Kidney (tissue), 13 donors: ENCODE measurements at regions not wholly inside any gene's neighbourhood (a gene's known extent, or its start where the extent isn't known, plus 50 kb on each side); places are given as distances from the start of the nearest gene placed in this dataset.

Experiments used
- DNase-seq, 5 donors: peaks; one replicate each; pipeline ENCODE4 v3.0.0-alpha.2; 2013 to 2020
- FAIRE-seq: peaks from 2 replicates; lab custom pipeline; 2012; peaks lifted over from hg19 to GRCh38; lab: Jason Lieb, UNC
- H3K27ac ChIP-seq, 2 donors: one replicate each; pipeline ENCODE4 v1.7.0; 2013; ENCODE audit warnings: low read depth in 2 of 2, low read length in 2 of 2, inconsistent platforms in 1 of 2
- H3K27me3 ChIP-seq: one replicate; pipeline ENCODE4 v1.7.1; 2013; ENCODE audit warnings: low read length, inconsistent platforms; ENCODE audit not compliant: control insufficient read depth, insufficient read depth
- H3K36me3 ChIP-seq, 3 donors: one replicate each; pipeline versions ENCODE4 v1.7.0 to v1.7.1; 2013; ENCODE audit warnings: low read length in 3 of 3, control low read depth in 1 of 3, inconsistent platforms in 1 of 3; ENCODE audit not compliant: insufficient read depth in 3 of 3, control insufficient read depth in 2 of 3
- H3K4me1 ChIP-seq, 3 donors: one replicate each; pipeline versions ENCODE4 v1.7.0 to v1.7.1; 2013; ENCODE audit warnings: low read length in 3 of 3, inconsistent platforms in 1 of 3, low read depth in 1 of 3; ENCODE audit not compliant: control insufficient read depth in 2 of 3, insufficient read depth in 2 of 3
- H3K4me3 ChIP-seq, 3 donors: one replicate each; pipeline versions ENCODE4 v1.7.0 to v1.8.1; 2013; ENCODE audit warnings: low read length in 3 of 3, control low read depth in 1 of 3, inconsistent platforms in 1 of 3
- H3K9ac ChIP-seq, 3 donors: one replicate each; pipeline versions ENCODE4 v1.7.0 to v1.7.1; 2013; ENCODE audit warnings: low read length in 3 of 3, control low read depth in 1 of 3, inconsistent platforms in 1 of 3
- H3K9me3 ChIP-seq, 3 donors: one replicate each; pipeline versions ENCODE4 v1.7.0 to v1.7.1; 2013; ENCODE audit warnings: low read length in 3 of 3, control low read depth in 1 of 3, inconsistent platforms in 1 of 3; ENCODE audit not compliant: control insufficient read depth in 2 of 3, insufficient read depth in 1 of 3
- intact Hi-C: fragments of 100-400 bp; cut with DNase I; formaldehyde crosslinking; loops from one replicate; pipeline ENCODE4 v1.11.1; 2022
- TF ChIP-seq, protein P1 (sequence below): IDR thresholded peaks from 3 replicates; pipeline ENCODE4 v1.5.1; 2012; ENCODE audit warnings: mild to moderate bottlenecking, moderate library complexity, borderline replicate concordance; ENCODE audit not compliant: insufficient read depth; ENCODE audit errors: extremely low read depth
- donor health status: control.
- donor health status: control.
- donor health status: control.
- donor health status: control.
- donor health status: control.
- donor health status: DM: yes; HTN: yes; CAD: no.
- donor health status: Normal renal cell carcinoma (clear cell type).

DNA sequence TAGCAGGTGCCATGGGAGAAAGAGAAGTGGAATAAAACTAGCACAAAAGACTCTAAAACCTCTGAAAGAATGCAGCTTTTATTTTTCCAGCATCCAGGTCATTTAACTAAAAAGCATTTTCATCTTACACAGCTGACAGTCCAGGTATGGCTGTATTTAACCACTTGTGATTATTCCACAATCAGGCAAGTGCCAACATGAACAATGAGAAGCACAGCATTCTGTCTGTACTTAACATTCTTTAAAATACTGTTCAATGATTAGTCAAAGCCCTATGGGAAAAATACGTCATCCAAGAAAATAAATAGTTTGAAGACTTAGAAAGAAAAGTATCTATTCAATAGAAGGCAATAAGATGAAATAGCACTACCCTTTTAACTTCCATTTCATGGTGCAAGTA is 246.9 kb downstream of the LIG4 start:
- no peaks in the 10 kb centered on the region for H3K36me3 ChIP-seq
- no peaks in the 10 kb centered on the region for H3K4me1 ChIP-seq
- TF ChIP-seq, protein P1, sequence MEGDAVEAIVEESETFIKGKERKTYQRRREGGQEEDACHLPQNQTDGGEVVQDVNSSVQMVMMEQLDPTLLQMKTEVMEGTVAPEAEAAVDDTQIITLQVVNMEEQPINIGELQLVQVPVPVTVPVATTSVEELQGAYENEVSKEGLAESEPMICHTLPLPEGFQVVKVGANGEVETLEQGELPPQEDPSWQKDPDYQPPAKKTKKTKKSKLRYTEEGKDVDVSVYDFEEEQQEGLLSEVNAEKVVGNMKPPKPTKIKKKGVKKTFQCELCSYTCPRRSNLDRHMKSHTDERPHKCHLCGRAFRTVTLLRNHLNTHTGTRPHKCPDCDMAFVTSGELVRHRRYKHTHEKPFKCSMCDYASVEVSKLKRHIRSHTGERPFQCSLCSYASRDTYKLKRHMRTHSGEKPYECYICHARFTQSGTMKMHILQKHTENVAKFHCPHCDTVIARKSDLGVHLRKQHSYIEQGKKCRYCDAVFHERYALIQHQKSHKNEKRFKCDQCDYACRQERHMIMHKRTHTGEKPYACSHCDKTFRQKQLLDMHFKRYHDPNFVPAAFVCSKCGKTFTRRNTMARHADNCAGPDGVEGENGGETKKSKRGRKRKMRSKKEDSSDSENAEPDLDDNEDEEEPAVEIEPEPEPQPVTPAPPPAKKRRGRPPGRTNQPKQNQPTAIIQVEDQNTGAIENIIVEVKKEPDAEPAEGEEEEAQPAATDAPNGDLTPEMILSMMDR: no peak
- intact Hi-C loops: no loop called here
- DNase-seq: no peak
- H3K27ac ChIP-seq: no peak overlapping the region
- FAIRE-seq: no peak
- H3K4me3 ChIP-seq: no peak overlapping the region
- H3K27me3 ChIP-seq: no peaks in the 10 kb centered on the region
- no peak overlapping the region for H3K9ac ChIP-seq
- H3K9me3 ChIP-seq: no peaks in the 10 kb centered on the region

DNA sequence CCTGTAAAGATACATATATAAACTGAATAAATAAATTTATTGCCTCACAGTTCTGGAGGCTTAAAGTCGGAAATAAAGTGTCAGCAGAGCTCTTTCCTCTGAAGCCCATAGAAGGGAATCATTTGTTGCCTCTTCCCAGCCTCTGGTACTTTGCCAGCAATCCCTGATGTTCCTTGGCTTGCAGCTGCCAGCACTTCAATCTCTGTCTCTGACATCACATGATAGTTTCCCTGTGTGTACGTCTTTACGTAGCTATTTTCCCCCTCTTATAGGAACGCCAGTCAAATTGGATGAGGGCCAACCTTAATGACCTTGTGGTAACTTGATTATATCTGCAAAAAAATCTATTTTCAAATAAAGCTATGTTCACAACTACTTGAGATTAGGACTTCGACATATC is 250.9 kb downstream of the LIG4 start:
- H3K27ac ChIP-seq: no peak overlapping the region
- TF ChIP-seq, protein P1: no peak
- intact Hi-C loops: no loop called here
- no peaks in the 10 kb centered on the region for H3K36me3 ChIP-seq
- no peaks in the 10 kb centered on the region for H3K9me3 ChIP-seq
- H3K4me3 ChIP-seq: no peak overlapping the region
- DNase-seq: peak in 2 of 5 donors; percentile 0 to 3
- FAIRE-seq: no peak
- H3K4me1 ChIP-seq: no peaks in the 10 kb centered on the region
- no peak overlapping the region for H3K9ac ChIP-seq
- H3K27me3 ChIP-seq: no peaks in the 10 kb centered on the region

GRCh38 chr13:107961849-107962608 is 253.3 kb downstream of the LIG4 start:
- Histone ChIP-seq H3K4me1 (no peaks in the 10 kb centered on the region), H3K9ac (no peak overlapping the region), H3K4me3 (no peak overlapping the region), H3K9me3 (no peaks in the 10 kb centered on the region), H3K36me3 (no peaks in the 10 kb centered on the region), H3K27ac (no peak overlapping the region), H3K27me3 (no peaks in the 10 kb centered on the region)
- DNase-seq: no peak
- FAIRE-seq: no peak
- TF ChIP-seq, protein P1: no peak
- intact Hi-C loops: no loop called here
